Stimulated activated CD4-positive, alpha-beta T cell treated with anti-CD3 and anti-CD28 coated beads, TNF-alpha, amount 100 ng/mL, for 1 hour (primary cell): ENCODE measurements at regions not wholly inside any gene's neighbourhood (a gene's known extent, or its start where the extent isn't known, plus 50 kb on each side); places are given as distances from the start of the nearest gene placed in this dataset.
"Not testable (repeated sequence)": the region's sequence is repeated elsewhere in the genome, so short reads cannot be mapped to it uniquely, and the experiment has no call there.

Source experiments
- DNase-seq, 3 donors: peaks; one replicate each; pipeline ENCODE4 v3.0.0-alpha.2; 2020; ENCODE audit warnings: low read depth in 3 of 3, low spot score in 1 of 3

GRCh38 chr5:89582768-89583339 lies 699.9 kb upstream of the MEF2C start:
- DNase-seq = no peak

- no peak for DNase-seq
Measured at GRCh38 chr5:89580976-89581375, 698.0 kb upstream of the MEF2C start.

- DNase-seq = no peak
Measured at GRCh38 chr5:89575319-89575718, 692.3 kb upstream of the MEF2C start.

- no peak for DNase-seq
Measured at GRCh38 chr5:89573345-89573744, 690.4 kb upstream of the MEF2C start.

DNA sequence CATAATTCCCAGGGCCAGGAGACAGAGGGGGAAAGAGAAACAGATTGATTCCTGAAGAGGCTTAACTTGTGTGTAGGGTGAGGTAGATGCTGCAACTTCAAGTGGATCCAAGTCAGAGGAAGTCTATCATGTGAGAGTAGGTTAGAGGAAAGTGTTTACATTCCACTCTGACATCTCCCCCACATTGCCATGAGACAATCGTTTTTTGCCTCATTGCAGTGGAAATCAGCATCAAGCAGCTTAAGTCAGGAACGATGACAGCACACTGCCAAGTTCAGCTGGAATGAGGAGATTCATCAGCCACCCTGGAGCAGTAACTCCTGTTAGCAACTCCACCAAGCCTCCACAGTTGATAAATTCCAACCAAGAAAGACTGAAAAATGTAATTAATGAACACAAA lies 689.7 kb upstream of the MEF2C start:
- no peak for DNase-seq

DNA sequence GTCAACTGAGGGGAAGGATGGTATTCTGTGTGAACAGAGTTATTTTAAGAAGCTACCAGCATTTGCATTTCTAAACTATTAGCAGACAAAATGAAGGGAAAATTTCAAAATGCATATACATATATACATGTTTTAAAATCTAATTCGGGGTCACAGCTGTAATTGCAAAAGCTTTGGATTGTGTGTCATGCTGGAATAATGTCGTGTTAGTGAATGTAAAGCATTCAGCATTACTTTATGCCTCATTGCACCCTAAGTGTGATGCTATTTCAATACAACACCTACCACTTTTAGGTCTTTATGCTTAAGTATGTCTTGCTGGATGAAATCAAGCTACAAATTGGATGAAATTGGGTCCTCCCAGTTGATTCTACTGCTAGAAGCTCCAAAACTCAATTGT lies 687.6 kb upstream of the MEF2C start:
- DNase-seq = no peak

- DNase-seq = no peak
Measured at GRCh38 chr5:89566340-89566739, 683.4 kb upstream of the MEF2C start.

- DNase-seq = no peak
Measured at GRCh38 chr5:89560696-89561095, 677.7 kb upstream of the MEF2C start.

GRCh38 chr5:89556215-89556913 lies 673.4 kb upstream of the MEF2C start:
- no peak for DNase-seq

- no peak for DNase-seq
Measured at GRCh38 chr5:89546657-89547056, 663.7 kb upstream of the MEF2C start.

- DNase-seq = no peak
Measured at GRCh38 chr5:89545626-89546025, 662.6 kb upstream of the MEF2C start.

DNA sequence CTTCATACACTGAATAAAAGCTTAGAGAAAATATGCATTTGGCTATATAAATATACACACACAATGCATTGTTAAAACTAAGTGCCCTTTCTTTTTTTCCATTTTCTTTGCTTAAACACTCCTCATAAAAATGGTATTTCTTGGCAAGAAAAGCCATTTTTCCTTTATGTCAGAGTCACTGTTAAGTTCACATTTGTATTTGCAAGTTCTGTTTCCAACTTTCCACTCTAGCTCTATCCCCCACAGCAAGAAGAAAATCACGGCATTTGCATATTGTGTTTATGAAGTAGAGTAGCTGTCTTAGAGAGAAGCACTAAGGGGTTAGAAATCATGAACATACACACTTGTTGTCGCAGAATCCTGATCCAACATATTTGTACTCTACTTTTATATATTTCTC lies 662.1 kb upstream of the MEF2C start:
- DNase-seq = no peak

- no peak for DNase-seq
Measured at GRCh38 chr5:89542736-89543135, 659.8 kb upstream of the MEF2C start.

DNA sequence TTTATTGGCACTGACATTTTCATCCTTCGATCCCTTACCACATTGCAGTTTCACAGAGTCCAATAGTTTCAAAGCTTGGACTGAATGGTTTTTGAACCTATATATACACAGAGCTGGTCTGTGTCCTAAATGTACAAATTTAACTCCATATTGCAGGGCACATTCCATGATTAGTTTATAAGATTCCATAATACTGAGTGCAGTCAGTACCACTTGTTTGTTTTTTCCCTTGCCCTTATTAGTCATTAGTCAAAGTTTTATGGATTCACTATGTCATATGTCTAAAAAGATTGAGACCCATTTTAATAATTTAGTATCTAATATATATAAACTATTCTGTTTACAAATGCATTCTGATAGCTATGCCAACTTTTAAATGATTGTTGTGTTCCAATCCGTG lies 654.8 kb upstream of the MEF2C start:
- DNase-seq = no peak

- no peak for DNase-seq
Measured at GRCh38 chr5:89536020-89536419, 653.0 kb upstream of the MEF2C start.

DNA sequence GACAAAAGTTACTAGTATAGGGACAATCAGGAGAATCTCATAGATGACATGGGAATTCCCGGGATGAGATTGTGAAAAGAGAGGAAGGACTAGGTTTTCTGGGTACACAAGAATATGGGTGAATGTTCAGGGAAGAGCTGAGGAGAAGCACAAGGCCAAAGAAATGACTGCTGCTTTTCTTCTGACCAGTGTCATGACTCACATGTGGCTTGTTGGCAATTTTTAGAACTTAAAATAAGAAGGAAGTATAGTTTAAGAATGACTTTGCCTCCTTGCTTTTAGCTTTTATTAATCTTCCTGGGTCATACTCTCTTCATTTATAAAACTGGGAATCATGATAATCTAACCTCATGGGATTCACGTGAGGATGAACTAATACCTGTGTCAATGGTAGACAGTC lies 652.4 kb upstream of the MEF2C start:
- no peak for DNase-seq

DNA sequence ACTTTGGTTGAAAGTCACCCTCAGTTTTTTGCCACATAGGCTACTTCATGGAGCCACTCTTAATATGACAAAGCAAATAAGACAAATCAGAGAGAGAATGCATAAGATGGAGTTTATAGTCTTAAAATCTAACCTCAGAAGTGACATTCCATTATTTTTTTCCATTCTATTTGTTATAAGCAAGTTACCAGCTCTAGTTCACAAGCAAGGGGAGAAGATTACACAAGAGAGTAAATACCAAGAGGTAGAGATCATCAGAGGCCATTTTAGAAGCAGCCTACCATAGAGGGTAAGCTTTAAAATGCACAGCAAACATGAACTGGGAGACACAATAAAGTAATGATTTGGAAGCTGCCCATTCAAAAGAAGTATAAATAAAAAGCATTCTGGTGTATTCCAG lies 651.3 kb upstream of the MEF2C start:
- DNase-seq = no peak

GRCh38 chr5:89524785-89525184 lies 641.8 kb upstream of the MEF2C start:
- DNase-seq = no peak

DNA sequence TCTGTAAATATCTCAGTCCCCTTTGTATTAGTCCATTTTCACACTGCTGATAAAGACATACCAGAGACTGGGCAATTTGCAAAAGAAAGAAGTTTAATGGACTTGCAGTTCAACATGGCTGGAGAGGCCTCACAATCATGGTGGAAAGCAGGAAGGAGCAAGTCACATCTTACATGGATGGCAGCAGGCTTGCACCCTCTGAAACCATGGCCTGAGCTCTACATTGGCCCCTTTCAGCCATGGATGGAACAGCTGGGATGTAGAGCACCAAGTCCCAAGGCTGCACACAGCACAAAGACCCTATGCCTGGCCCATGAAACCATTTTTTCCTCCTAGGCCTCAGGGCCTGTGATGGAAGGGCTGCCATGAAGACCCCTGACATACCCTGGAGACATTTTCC lies 640.9 kb upstream of the MEF2C start:
- DNase-seq = not testable (repeated sequence)

DNA sequence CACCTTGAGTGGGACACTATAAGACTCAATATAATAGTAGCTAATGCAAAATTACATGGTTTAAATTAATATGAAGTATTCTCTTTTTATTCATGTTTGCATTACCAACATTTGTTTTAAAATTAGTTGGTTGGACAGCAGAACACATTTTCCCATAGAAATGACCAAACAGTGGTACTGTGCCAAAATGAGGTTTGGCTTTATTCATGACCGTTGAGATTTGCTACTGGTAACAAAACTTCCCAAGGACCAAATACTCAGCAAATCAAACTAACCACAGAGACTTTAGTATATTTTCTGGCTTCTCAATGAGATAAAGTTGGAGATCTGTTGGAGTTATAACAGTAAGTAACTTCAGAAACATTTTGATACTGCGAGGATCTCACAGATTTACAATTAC lies 637.8 kb upstream of the MEF2C start:
- DNase-seq = no peak

- no peak for DNase-seq
Measured at GRCh38 chr5:89513299-89514044, 630.5 kb upstream of the MEF2C start.

DNA sequence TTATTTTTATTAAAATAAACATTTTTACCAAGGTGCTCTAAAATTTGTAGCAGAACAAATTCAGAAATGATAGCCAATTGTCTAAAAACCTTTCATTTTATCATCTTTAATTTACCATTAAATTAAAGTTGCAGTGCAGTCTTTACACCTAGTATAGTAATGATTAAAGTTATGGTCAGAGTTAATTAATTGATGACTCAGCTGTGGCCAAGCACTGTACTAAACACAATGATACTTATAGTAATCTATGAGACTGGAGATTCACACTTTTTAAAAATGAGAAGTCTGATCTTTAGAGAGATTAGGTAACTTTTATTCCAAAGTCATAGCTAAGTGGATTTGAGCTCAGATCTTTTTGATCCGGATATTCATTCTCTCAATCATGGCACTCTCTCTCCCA lies 621.1 kb upstream of the MEF2C start:
- DNase-seq = no peak

DNA sequence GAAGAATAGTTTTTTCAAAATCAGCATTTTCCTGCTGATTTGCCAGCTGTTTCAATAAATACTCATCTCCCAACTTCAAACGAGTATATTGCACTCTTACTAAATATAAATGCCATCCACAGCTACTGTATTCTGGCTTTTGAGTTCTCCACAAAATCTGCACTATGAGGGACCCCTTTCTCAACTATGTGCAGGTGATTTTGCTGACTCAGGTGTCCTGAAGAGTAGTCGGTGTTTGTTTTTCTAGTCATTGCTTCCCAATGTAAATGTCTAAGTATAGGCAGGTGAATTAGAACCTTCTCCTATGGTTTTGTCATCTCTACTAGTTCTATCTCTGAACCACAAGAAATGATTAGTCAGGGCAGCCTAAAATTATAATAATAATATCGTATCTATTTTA lies 616.8 kb upstream of the MEF2C start:
- no peak for DNase-seq
